ENCODE measurements at regions not wholly inside any gene's neighbourhood (a gene's known extent, or its start where the extent isn't known, plus 50 kb on each side); places are given as distances from the start of the nearest gene placed in this dataset.

DNA sequence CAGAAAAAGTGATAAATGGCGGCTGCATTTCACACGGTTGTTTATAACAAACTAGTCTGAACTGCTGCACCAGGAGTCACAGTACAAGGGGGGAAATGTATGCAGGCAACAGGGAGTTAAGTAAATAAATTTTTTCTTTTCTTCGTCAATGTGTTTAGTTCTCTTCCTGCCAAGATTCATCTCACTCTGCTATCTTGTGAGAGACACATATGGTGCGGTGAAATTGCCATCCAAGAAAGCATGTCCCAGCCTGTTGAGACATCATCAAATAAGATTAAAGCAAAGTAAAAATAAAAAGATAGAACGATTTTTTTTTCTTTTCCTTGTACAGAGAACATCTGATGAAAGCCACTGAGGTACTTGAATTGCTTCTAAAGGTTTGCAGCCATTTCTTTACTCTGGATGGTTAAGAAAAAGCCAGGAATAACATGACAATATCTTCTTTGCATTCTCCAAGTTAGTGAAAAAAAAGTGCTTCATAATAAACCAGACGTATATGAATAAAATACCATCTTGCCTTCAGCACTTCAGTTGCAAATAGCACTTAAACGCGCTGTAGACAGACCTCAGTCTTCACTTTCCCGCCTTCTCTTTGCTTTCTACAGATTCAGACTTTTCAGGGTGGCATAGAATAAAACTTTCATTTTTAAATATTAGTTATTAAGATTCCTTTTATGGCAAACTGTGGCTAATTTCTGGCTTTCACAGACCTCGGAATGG, 506.2 kb upstream of the ZFHX3 start:
- H3K4me1 ChIP-seq (ENCODE audit: control insufficient read depth, insufficient read depth, low read length): no peaks in the 10 kb centered on the region

DNA sequence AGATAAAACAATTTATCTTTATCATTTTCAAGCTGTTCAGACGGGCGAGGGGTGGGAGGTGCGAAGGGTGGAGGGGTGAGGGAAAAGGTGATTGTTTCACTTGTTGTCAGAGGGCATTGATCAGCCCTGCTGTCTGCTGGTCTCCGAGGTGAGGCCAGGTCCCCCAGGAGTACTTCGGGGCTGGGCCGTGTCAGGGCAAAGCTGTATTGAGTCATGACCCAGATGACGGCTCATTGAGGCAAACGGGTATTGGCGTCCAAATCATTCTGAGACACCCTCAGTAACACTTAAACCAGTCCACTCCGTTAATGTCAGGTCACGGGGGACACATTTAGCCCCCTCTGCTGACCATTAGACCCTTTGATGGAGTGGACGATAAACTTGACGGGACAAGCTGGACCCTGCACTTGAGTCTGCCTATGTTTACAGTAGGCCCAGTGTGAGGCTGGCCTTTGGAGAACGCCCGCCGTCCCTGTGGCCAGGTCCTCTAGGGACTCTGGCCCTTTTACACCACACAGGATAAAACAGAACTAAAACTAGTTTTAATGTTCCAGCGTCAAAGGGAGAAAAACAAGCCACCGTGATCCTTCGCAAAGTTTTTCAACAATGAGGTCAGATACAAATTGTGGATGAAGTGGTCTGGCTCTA, 502.2 kb upstream of the ZFHX3 start:
- H3K9ac ChIP-seq (ENCODE audit: low read length in 2 of 2): no peak overlapping the region
- no peaks in the 10 kb centered on the region for H3K4me1 ChIP-seq (ENCODE audit: control insufficient read depth, insufficient read depth, low read length)
- H3K27me3 ChIP-seq (ENCODE audit: control insufficient read depth in 1 of 2, insufficient read depth in 2 of 2, low read length in 2 of 2): peaks cover 0 to 4% of the 10 kb centered on the region in 2 donors
- no peaks in the 10 kb centered on the region for H3K36me3 ChIP-seq (ENCODE audit: control insufficient read depth in 2 of 2, insufficient read depth in 2 of 2, low read length in 2 of 2)
- H3K27ac ChIP-seq (ENCODE audit: low read length): no peak overlapping the region
- H3K9me3 ChIP-seq (ENCODE audit: control insufficient read depth in 2 of 2, low read length in 2 of 2): no peaks in the 10 kb centered on the region
- no peak overlapping the region for H3K4me3 ChIP-seq (ENCODE audit: low read length in 2 of 2)

More for the DNA sequence above, 506.2 kb upstream of the ZFHX3 start:
- Histone ChIP-seq H3K27ac (ENCODE audit: low read length) (no peak overlapping the region), H3K9me3 (ENCODE audit: control insufficient read depth in 2 of 2, low read length in 2 of 2) (no peaks in the 10 kb centered on the region), H3K9ac (ENCODE audit: low read length in 2 of 2) (no peak overlapping the region), H3K4me3 (ENCODE audit: low read length in 2 of 2) (no peak overlapping the region), H3K36me3 (ENCODE audit: control insufficient read depth in 2 of 2, insufficient read depth in 2 of 2, low read length in 2 of 2) (no peaks in the 10 kb centered on the region), H3K27me3 (ENCODE audit: control insufficient read depth in 1 of 2, insufficient read depth in 2 of 2, low read length in 2 of 2) (no peaks in the 10 kb centered on the region)

DNA sequence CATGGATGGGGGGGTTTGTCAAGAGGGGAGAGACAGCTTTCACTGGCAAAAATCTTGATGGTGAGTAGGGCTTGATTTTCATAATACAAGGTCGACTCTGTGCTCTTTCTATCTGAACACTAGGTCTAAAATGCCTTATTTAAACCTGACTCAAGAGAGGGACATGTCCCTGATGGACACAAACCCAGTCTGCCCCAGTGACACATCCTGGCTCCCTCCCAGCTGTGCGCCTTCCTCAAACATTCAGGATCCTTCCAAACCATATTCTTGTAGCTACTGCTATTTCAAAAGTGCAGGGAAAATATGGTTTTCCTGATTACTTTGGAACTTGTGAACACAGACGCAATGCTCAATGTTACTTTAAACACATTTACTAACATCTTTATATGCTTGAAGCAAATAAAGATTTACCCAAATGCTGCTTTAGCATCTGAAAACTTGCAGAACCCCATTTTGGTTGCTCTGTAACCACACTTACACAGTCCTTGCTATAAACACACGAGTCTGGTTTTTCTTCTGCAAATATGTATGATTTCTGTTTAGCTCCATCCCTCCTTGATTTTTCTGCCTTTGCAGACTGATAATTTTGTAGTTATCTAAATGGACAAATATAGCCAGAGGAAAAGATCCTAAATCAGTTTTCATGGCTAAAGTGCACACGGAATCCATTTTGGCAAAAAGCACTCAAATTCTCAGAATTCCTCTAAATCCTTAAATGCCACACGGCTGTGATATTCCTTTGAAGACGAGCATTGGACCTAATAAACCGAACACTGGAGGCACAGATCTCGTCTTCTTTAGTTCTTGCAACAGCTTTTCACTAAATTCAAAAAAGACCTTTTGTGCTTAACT, 499.9 kb upstream of the ZFHX3 start:
- H3K9me3 ChIP-seq (ENCODE audit: control insufficient read depth in 2 of 2, low read length in 2 of 2): no peaks in the 10 kb centered on the region
- no peak overlapping the region for H3K27ac ChIP-seq (ENCODE audit: low read length)
- H3K4me3 ChIP-seq (ENCODE audit: low read length in 2 of 2): no peak overlapping the region
- no peaks in the 10 kb centered on the region for H3K4me1 ChIP-seq (ENCODE audit: control insufficient read depth, insufficient read depth, low read length)
- no peaks in the 10 kb centered on the region for H3K36me3 ChIP-seq (ENCODE audit: control insufficient read depth in 2 of 2, insufficient read depth in 2 of 2, low read length in 2 of 2)
- peaks cover 0 to 4% of the 10 kb centered on the region in 2 donors for H3K27me3 ChIP-seq (ENCODE audit: control insufficient read depth in 1 of 2, insufficient read depth in 2 of 2, low read length in 2 of 2)
- H3K9ac ChIP-seq (ENCODE audit: low read length in 2 of 2): no peak overlapping the region

DNA sequence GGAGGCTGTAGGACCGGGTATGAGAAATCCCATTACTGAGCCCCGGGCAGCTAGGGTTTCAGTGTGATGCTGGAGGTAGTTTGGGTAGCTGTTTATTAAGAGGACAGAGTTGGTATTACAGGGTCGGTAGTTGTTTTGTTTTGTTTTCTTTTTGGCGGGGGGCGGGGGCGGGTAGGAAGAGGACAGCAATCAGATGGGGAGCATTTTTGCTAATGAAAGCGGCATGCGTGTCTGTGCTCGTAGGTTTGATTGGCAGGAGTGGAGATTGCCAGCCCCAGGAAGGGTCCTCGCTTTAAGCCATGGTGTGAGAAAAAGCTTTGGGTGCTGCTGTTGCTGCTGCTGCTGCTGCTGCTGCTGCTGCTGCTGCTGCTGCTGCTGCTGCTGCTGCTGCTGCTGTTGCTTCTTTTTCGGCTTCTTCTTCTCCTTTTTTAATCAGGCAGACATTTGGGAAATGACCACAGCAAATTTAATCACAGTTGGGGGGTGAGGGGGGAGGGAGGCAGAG, 498.5 kb upstream of the ZFHX3 start:
- no peaks in the 10 kb centered on the region for H3K4me1 ChIP-seq (ENCODE audit: control insufficient read depth, insufficient read depth, low read length)
- peaks cover 0 to 4% of the 10 kb centered on the region in 2 donors for H3K27me3 ChIP-seq (ENCODE audit: control insufficient read depth in 1 of 2, insufficient read depth in 2 of 2, low read length in 2 of 2)
- no peaks in the 10 kb centered on the region for H3K36me3 ChIP-seq (ENCODE audit: control insufficient read depth in 2 of 2, insufficient read depth in 2 of 2, low read length in 2 of 2)
- H3K4me3 ChIP-seq (ENCODE audit: low read length in 2 of 2): no peak overlapping the region
- no peak overlapping the region for H3K9ac ChIP-seq (ENCODE audit: low read length in 2 of 2)
- H3K9me3 ChIP-seq (ENCODE audit: control insufficient read depth in 2 of 2, low read length in 2 of 2): no peaks in the 10 kb centered on the region
- H3K27ac ChIP-seq (ENCODE audit: low read length): no peak overlapping the region

DNA sequence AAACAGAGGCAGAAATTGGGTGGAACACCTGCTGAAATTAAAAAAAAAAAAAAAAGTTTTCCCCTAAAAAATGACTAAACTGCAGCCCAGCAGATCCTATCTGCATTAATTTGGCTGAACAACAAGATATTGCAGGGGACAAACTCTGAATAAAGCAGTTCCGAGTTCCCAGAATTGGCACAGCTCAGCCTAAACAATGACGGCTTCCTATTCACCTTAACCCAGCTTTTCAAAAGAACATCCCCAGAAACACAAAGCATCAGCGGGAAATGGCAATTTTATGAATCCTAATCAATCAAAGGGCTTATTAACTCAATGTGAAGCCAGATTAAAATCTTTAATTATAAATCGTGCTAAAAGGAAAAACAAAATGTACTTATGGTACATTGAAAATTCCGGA, 497.8 kb upstream of the ZFHX3 start:
- no peaks in the 10 kb centered on the region for H3K4me1 ChIP-seq (ENCODE audit: control insufficient read depth, insufficient read depth, low read length)
- no peak overlapping the region for H3K4me3 ChIP-seq (ENCODE audit: low read length in 2 of 2)
- H3K27ac ChIP-seq (ENCODE audit: low read length): no peak overlapping the region
- H3K9me3 ChIP-seq (ENCODE audit: control insufficient read depth in 2 of 2, low read length in 2 of 2): no peaks in the 10 kb centered on the region
- H3K27me3 ChIP-seq (ENCODE audit: control insufficient read depth in 1 of 2, insufficient read depth in 2 of 2, low read length in 2 of 2): peaks cover 0 to 4% of the 10 kb centered on the region in 2 donors
- no peak overlapping the region for H3K9ac ChIP-seq (ENCODE audit: low read length in 2 of 2)
- H3K36me3 ChIP-seq (ENCODE audit: control insufficient read depth in 2 of 2, insufficient read depth in 2 of 2, low read length in 2 of 2): no peaks in the 10 kb centered on the region

DNA sequence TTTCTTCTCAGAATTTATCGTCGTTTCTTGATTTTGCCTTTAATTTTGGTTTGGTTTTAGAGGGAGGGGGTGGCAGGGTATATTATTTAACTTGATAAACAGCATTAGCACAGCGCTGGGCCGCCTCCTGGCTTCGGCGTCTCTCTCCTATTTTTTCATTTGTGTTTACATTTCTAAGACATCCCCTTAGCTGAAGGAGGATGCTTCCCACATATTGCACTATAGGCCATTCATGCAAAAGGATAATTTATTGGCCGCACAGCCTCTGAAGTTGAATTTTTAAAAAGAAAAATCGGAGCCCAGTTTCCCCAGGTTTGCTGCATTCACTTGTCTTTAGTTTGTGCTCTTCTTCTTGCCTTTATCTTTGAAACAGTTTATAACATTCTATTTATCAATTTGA, 497.4 kb upstream of the ZFHX3 start:
- no peak overlapping the region for H3K9ac ChIP-seq (ENCODE audit: low read length in 2 of 2)
- H3K36me3 ChIP-seq (ENCODE audit: control insufficient read depth in 2 of 2, insufficient read depth in 2 of 2, low read length in 2 of 2): no peaks in the 10 kb centered on the region
- H3K4me1 ChIP-seq (ENCODE audit: control insufficient read depth, insufficient read depth, low read length): no peaks in the 10 kb centered on the region
- no peak overlapping the region for H3K4me3 ChIP-seq (ENCODE audit: low read length in 2 of 2)
- H3K27me3 ChIP-seq (ENCODE audit: control insufficient read depth in 1 of 2, insufficient read depth in 2 of 2, low read length in 2 of 2): peaks cover 0 to 4% of the 10 kb centered on the region in 2 donors
- no peak overlapping the region for H3K27ac ChIP-seq (ENCODE audit: low read length)
- no peaks in the 10 kb centered on the region for H3K9me3 ChIP-seq (ENCODE audit: control insufficient read depth in 2 of 2, low read length in 2 of 2)

DNA sequence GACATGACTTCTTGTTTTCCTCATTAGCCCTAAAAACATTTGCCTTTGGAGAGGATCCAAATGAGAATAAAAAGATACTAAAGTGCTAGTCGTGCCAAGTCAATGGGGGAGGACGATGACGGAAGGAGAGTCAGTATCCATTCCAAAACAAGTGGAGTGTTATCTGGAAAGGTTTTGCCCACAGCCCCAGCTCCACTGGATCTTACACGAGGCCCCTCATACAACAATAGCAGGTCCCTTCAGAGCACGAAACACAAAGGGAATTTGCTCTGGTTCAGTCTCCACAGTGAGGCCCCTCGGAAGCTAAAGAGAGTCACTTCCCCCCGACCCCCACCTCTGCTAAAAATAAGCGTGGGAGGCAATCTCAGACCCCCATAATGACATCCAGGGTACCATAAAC, 496.9 kb upstream of the ZFHX3 start:
- Histone ChIP-seq H3K27me3 (ENCODE audit: control insufficient read depth in 1 of 2, insufficient read depth in 2 of 2, low read length in 2 of 2) (peaks cover 0 to 4% of the 10 kb centered on the region in 2 donors), H3K9ac (ENCODE audit: low read length in 2 of 2) (no peak overlapping the region), H3K4me1 (ENCODE audit: control insufficient read depth, insufficient read depth, low read length) (no peaks in the 10 kb centered on the region), H3K36me3 (ENCODE audit: control insufficient read depth in 2 of 2, insufficient read depth in 2 of 2, low read length in 2 of 2) (no peaks in the 10 kb centered on the region), H3K9me3 (ENCODE audit: control insufficient read depth in 2 of 2, low read length in 2 of 2) (no peaks in the 10 kb centered on the region), H3K27ac (ENCODE audit: low read length) (no peak overlapping the region), H3K4me3 (ENCODE audit: low read length in 2 of 2) (no peak overlapping the region)

DNA sequence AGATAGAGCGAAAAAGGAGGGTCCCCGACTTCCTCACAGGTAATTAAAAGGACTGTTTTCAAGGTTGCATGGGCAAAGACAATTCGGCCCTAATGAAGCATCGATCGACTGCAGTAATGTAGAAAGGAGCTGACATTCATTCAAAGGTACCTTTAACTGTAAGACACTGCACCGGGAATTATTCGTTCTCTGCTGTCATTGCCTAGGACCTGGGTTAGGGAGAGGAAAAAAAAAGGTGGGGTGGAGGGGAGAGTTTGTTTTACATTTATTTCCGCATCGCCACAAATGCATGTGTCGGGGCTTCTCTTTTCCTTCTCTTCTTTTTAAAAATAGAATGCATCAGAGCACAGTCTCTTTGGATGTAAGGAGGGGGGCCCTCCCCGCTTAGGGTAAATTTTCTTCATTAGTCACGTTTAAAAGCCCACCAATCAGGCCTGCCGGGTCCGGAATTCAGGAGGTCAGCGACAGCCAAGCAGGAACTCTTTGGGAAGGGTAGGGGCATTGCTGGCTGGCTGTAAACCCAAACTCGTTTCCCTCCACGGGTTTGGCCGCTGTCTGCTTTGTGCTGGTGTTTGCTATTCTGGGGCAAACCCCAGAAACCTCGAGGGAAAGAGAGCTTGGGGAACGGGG, 496.2 kb upstream of the ZFHX3 start:
- Histone ChIP-seq H3K9ac (ENCODE audit: low read length in 2 of 2) (no peak overlapping the region), H3K27ac (ENCODE audit: low read length) (no peak overlapping the region), H3K4me1 (ENCODE audit: control insufficient read depth, insufficient read depth, low read length) (no peaks in the 10 kb centered on the region), H3K9me3 (ENCODE audit: control insufficient read depth in 2 of 2, low read length in 2 of 2) (no peaks in the 10 kb centered on the region), H3K4me3 (ENCODE audit: low read length in 2 of 2) (no peak overlapping the region), H3K27me3 (ENCODE audit: control insufficient read depth in 1 of 2, insufficient read depth in 2 of 2, low read length in 2 of 2) (peaks cover 0 to 4% of the 10 kb centered on the region in 2 donors), H3K36me3 (ENCODE audit: control insufficient read depth in 2 of 2, insufficient read depth in 2 of 2, low read length in 2 of 2) (no peaks in the 10 kb centered on the region)

DNA sequence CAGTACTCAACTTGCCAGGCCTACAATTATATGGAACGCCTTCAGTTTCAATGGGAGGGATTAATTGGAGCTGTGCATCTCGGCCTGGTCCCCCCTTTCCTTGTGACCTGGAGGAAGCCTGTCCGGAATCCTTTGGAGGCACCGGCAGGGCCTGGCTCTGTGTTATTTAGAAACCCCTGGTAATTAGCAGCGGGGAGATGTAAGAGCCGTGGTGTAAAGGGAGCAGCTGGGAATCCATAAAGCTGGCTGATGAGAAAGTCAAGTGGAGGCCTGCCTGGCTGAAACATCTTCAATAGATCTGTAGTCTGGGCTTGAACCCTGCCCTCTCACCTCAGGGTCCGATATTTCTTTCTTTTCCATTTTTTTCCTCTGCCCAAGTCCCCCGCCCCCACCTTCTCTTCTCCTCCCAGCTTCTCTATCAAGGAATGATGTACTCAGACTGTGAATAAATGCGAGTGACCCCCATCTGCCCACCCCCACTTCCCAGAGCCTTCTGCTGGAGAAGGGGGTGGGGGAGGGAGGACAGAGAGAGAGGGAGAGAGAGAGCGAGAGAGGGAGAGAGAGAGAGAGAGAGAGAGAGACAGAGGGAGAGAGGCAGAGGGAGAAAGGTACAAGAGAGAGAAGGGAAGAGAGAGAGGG, 495.5 kb upstream of the ZFHX3 start:
- Histone ChIP-seq H3K27ac (ENCODE audit: low read length) (no peak overlapping the region), H3K9ac (ENCODE audit: low read length in 2 of 2) (no peak overlapping the region), H3K4me3 (ENCODE audit: low read length in 2 of 2) (no peak overlapping the region), H3K9me3 (ENCODE audit: control insufficient read depth in 2 of 2, low read length in 2 of 2) (no peaks in the 10 kb centered on the region), H3K4me1 (ENCODE audit: control insufficient read depth, insufficient read depth, low read length) (no peaks in the 10 kb centered on the region), H3K27me3 (ENCODE audit: control insufficient read depth in 1 of 2, insufficient read depth in 2 of 2, low read length in 2 of 2) (peaks cover 0 to 4% of the 10 kb centered on the region in 2 donors), H3K36me3 (ENCODE audit: control insufficient read depth in 2 of 2, insufficient read depth in 2 of 2, low read length in 2 of 2) (no peaks in the 10 kb centered on the region)

DNA sequence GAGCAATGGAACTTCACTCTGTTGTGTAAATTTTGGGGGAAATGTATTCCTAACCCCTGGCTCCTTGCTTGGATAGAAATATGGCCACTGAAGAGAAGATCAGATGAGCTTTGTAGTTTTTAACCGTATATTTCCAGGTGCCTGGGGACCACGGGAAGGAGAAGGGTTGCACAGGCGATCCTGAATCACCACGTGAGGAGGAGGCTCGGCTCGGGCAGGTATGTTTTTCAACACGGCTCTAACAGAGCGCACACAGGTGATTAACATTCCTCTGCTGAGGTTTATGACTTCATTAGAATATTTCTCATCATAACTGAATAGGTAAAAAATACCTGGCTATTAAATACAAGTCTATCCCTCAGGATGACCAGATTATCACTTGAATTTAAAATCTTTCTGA, 495.0 kb upstream of the ZFHX3 start:
- Histone ChIP-seq H3K9ac (ENCODE audit: low read length in 2 of 2) (no peak overlapping the region), H3K27me3 (ENCODE audit: control insufficient read depth in 1 of 2, insufficient read depth in 2 of 2, low read length in 2 of 2) (peaks cover 0 to 2% of the 10 kb centered on the region in 2 donors), H3K36me3 (ENCODE audit: control insufficient read depth in 2 of 2, insufficient read depth in 2 of 2, low read length in 2 of 2) (no peaks in the 10 kb centered on the region), H3K9me3 (ENCODE audit: control insufficient read depth in 2 of 2, low read length in 2 of 2) (no peaks in the 10 kb centered on the region), H3K4me3 (ENCODE audit: low read length in 2 of 2) (no peak overlapping the region), H3K4me1 (ENCODE audit: control insufficient read depth, insufficient read depth, low read length) (no peaks in the 10 kb centered on the region), H3K27ac (ENCODE audit: low read length) (no peak overlapping the region)

Data from stomach smooth muscle (tissue), 2 donors.